Nephron progenitor cell (in vitro differentiated cells): ENCODE measurements at regions not wholly inside any gene's neighbourhood (a gene's known extent, or its start where the extent isn't known, plus 50 kb on each side); places are given as distances from the start of the nearest gene placed in this dataset.

Experiments
- DNase-seq: peaks from one replicate; pipeline ENCODE4 v3.0.0; 2021
- H3K27ac Mint-ChIP-seq: 2 replicates; pipeline ENCODE4 v1.8.0; 2021; ENCODE audit warnings: mild to moderate bottlenecking, moderate library complexity, mixed read lengths
- H3K27me3 Mint-ChIP-seq: 2 replicates; pipeline ENCODE4 v1.8.0; 2021; ENCODE audit warnings: mild to moderate bottlenecking, low read depth, mixed read lengths; ENCODE audit not compliant: poor library complexity
- H3K36me3 Mint-ChIP-seq: 2 replicates; pipeline ENCODE4 v1.8.0; 2021; ENCODE audit warnings: low read depth, mixed read lengths
- H3K4me1 Mint-ChIP-seq: 2 replicates; pipeline ENCODE4 v1.8.0; 2021; ENCODE audit warnings: mixed read lengths
- H3K4me3 Mint-ChIP-seq: 2 replicates; pipeline ENCODE4 v1.8.0; 2021; ENCODE audit warnings: mild to moderate bottlenecking, moderate library complexity, mixed read lengths
- H3K9me3 Mint-ChIP-seq: 2 replicates; pipeline ENCODE4 v1.8.0; 2021; ENCODE audit warnings: mild to moderate bottlenecking, moderate library complexity, mixed read lengths
- TF ChIP-seq, protein P1 (sequence below): fragments of 200-600 bp; sonication (generic); IDR thresholded peaks from 2 replicates; pipeline ENCODE4 v1.5.0; 2021; ENCODE audit warnings: antibody characterized with exemption

DNA sequence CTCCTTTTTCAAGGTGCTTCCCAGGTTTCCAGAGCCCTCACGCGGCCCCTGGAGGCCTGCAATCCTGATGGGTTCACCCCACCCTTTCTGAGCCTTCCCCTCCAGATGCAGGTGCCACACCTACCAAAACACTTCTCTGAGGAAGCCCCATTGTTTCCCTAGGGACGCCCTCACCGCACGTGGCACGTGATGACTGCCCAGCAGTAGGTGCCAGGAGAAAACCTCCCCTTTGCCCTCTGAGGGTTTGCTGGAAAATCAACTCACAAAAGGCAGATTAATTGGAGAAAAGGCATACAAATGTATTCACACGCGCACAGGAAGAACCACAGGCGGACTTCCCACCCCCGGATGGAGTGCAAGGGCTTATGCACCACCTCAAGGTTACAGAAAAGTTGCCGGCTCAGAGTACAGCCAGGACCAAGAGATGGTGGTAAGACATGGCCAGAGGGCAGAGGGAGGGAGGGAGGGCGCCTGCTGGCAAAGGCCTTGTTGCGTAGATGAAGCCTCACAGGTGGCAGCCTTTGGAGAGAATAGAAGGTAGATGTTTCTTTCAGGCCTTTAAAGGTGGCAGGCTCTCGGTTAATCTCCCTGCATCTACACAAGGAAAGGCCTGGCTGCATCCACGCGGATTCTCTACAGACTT, 269.4 kb upstream of the RAB6C start:
- Mint-ChIP-seq H3K27me3 (peaks cover 7% of the 10 kb centered on the region), H3K4me3 (no peak overlapping the region), H3K36me3 (no peaks in the 10 kb centered on the region), H3K9me3 (no peaks in the 10 kb centered on the region), H3K4me1 (peaks cover 25% of the 10 kb centered on the region), H3K27ac (no peak overlapping the region)
- no peak for DNase-seq
- TF ChIP-seq, protein P1, sequence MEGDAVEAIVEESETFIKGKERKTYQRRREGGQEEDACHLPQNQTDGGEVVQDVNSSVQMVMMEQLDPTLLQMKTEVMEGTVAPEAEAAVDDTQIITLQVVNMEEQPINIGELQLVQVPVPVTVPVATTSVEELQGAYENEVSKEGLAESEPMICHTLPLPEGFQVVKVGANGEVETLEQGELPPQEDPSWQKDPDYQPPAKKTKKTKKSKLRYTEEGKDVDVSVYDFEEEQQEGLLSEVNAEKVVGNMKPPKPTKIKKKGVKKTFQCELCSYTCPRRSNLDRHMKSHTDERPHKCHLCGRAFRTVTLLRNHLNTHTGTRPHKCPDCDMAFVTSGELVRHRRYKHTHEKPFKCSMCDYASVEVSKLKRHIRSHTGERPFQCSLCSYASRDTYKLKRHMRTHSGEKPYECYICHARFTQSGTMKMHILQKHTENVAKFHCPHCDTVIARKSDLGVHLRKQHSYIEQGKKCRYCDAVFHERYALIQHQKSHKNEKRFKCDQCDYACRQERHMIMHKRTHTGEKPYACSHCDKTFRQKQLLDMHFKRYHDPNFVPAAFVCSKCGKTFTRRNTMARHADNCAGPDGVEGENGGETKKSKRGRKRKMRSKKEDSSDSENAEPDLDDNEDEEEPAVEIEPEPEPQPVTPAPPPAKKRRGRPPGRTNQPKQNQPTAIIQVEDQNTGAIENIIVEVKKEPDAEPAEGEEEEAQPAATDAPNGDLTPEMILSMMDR: no peak

DNA sequence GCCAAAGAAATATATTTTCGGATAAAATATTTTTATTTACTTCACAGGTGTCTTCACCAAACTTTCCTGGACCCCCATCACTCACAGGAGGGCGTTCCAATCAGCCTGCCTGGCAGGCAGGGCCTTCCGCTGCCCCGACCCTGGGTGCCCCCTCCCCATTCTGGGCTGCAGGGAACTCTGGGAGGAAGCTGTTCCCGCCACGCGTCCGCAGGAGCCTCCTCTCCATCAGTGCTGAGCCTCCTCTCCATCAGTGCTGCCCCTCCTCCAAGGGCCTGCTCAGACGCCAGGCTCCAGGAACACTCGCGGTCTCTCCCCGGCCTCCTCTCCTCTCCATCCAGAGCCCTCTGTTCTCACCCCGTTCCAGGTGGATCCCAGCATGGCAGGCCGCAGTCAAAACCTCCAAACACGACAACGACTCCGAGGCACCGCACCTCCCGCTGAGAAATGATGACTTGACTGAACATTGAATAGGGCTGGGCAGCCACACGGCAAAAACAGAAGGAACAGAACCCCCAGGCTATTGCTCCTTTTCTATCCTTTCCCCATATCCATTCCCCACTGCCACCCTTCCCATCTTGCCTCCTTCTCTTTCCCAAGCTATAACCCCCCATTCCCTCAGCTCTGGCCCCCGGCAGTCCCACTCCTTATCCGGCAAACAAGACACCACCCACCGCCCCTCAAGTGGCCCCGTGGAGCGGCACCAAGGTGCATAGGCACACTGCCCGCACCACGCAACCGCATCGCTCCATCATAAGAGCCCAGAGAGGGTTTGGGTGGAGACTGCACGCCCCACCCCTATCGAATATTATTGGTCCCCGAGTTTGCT, 268.6 kb upstream of the RAB6C start:
- peaks cover 7% of the 10 kb centered on the region for H3K27me3 Mint-ChIP-seq
- H3K9me3 Mint-ChIP-seq: no peaks in the 10 kb centered on the region
- no peaks in the 10 kb centered on the region for H3K36me3 Mint-ChIP-seq
- H3K27ac Mint-ChIP-seq: peak overlapping the region; percentile 38
- no peak for DNase-seq
- H3K4me3 Mint-ChIP-seq: no peak overlapping the region
- TF ChIP-seq, protein P1: no peak
- peaks cover 30% of the 10 kb centered on the region for H3K4me1 Mint-ChIP-seq

DNA sequence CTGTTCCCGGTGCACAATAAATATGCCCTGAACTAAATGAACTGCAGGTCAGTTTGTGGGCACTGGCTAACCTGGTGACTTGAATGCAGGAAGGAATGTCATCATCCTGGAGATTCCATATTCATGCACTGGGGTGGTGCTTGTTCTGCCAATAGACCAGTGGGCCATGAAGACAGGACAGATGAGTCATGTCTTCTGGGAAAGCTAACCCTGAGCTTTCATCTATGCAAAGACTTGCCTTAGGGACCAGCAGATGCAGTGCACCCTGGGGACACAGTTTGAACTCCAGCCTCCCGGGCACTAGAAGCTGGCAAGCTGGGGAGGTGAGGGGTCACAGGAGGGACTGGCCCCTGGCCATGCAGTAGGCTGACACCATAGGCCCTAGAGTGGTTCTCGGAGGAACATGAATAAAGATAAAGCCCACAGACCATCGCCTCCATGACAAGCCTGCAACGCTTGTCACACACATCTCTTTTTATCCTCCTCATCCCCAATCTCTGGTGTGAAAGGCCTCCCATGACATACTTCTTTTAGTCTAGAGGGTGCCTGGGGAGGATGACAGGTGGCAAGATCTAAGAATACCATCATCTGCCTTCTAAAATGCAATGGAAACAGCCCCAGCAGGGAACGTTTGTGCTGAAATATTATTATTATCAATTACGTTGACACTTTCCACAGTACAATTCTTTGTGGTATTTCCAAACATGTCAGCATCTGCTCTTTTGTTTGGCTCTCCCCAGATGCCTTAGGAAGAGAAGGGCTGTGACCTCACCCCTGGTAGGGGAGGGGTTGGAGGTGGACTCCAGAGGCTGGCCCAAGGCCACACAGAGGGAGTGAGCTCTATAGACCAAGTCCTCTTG, 267.4 kb upstream of the RAB6C start:
- Mint-ChIP-seq H3K27ac (no peak overlapping the region), H3K4me1 (peaks cover 42% of the 10 kb centered on the region), H3K36me3 (no peaks in the 10 kb centered on the region), H3K9me3 (no peaks in the 10 kb centered on the region), H3K27me3 (peaks cover 2% of the 10 kb centered on the region), H3K4me3 (no peak overlapping the region)
- TF ChIP-seq, protein P1: no peak
- no peak for DNase-seq

DNA sequence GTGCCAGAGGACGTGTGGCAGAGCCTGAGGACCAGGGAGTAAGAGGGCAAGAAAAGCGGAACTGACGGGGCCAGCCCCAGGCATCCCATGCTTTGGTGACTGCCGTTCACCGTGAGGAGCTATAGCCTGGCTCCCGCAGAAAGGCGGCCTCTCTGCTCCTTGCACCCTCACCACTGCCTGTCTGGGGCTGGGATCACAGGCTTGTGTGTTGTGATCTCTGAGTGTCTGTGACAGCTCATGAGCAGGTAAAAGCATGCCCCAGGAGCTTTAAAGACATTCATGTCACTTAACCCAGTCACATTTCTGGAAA, 266.8 kb upstream of the RAB6C start:
- H3K4me3 Mint-ChIP-seq: no peak overlapping the region

DNA sequence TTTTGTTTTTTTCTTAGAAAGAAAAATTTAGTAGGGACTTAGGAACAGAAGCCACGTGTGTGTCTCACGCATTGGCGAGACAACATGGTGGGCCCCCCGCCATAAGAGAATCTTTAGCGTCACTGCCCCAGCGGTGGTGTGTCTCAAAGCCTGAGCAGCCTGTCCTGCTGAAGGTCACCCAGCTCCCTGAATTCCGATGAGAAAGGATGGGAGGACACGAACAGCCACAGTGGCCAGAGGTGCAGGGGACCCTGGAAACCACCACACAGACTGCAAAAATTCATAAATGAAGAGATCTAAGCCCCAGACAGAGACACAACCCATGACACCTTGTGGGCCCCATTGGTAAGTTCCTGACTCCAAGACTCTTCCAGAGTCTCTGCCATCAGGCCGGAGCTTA, 266.1 kb upstream of the RAB6C start:
- H3K27me3 Mint-ChIP-seq: no peaks in the 10 kb centered on the region
- H3K27ac Mint-ChIP-seq: no peak overlapping the region
- TF ChIP-seq, protein P1: no peak
- no peaks in the 10 kb centered on the region for H3K9me3 Mint-ChIP-seq
- no peak for DNase-seq
- H3K4me1 Mint-ChIP-seq: peaks cover 54% of the 10 kb centered on the region
- H3K36me3 Mint-ChIP-seq: no peaks in the 10 kb centered on the region
- no peak overlapping the region for H3K4me3 Mint-ChIP-seq

More for the DNA sequence above, 266.8 kb upstream of the RAB6C start:
- no peak for DNase-seq
- TF ChIP-seq, protein P1: no peak
- no peaks in the 10 kb centered on the region for H3K27me3 Mint-ChIP-seq
- no peaks in the 10 kb centered on the region for H3K9me3 Mint-ChIP-seq
- no peaks in the 10 kb centered on the region for H3K36me3 Mint-ChIP-seq
- H3K4me1 Mint-ChIP-seq: peaks cover 47% of the 10 kb centered on the region
- no peak overlapping the region for H3K27ac Mint-ChIP-seq
